Nephron progenitor cell (in vitro differentiated cells): ENCODE measurements at regions not wholly inside any gene's neighbourhood (a gene's known extent, or its start where the extent isn't known, plus 50 kb on each side); places are given as distances from the start of the nearest gene placed in this dataset.

Experiments
- DNase-seq: peaks from one replicate; pipeline ENCODE4 v3.0.0; 2021
- H3K27ac Mint-ChIP-seq: 2 replicates; pipeline ENCODE4 v1.8.0; 2021; ENCODE audit warnings: mild to moderate bottlenecking, moderate library complexity, mixed read lengths
- H3K27me3 Mint-ChIP-seq: 2 replicates; pipeline ENCODE4 v1.8.0; 2021; ENCODE audit warnings: mild to moderate bottlenecking, low read depth, mixed read lengths; ENCODE audit not compliant: poor library complexity
- H3K36me3 Mint-ChIP-seq: 2 replicates; pipeline ENCODE4 v1.8.0; 2021; ENCODE audit warnings: low read depth, mixed read lengths
- H3K4me1 Mint-ChIP-seq: 2 replicates; pipeline ENCODE4 v1.8.0; 2021; ENCODE audit warnings: mixed read lengths
- H3K4me3 Mint-ChIP-seq: 2 replicates; pipeline ENCODE4 v1.8.0; 2021; ENCODE audit warnings: mild to moderate bottlenecking, moderate library complexity, mixed read lengths
- H3K9me3 Mint-ChIP-seq: 2 replicates; pipeline ENCODE4 v1.8.0; 2021; ENCODE audit warnings: mild to moderate bottlenecking, moderate library complexity, mixed read lengths
- TF ChIP-seq, protein P1 (sequence below): fragments of 200-600 bp; sonication (generic); IDR thresholded peaks from 2 replicates; pipeline ENCODE4 v1.5.0; 2021; ENCODE audit warnings: antibody characterized with exemption

GRCh38 chr5:82601077-82601476, 322.9 kb upstream of the RPS23 start:
- no peak overlapping the region for H3K4me3 Mint-ChIP-seq
- peaks cover under 1% of the 10 kb centered on the region for H3K9me3 Mint-ChIP-seq
- no peaks in the 10 kb centered on the region for H3K36me3 Mint-ChIP-seq
- DNase-seq = no peak
- H3K27ac Mint-ChIP-seq = no peak overlapping the region
- TF ChIP-seq, protein P1, sequence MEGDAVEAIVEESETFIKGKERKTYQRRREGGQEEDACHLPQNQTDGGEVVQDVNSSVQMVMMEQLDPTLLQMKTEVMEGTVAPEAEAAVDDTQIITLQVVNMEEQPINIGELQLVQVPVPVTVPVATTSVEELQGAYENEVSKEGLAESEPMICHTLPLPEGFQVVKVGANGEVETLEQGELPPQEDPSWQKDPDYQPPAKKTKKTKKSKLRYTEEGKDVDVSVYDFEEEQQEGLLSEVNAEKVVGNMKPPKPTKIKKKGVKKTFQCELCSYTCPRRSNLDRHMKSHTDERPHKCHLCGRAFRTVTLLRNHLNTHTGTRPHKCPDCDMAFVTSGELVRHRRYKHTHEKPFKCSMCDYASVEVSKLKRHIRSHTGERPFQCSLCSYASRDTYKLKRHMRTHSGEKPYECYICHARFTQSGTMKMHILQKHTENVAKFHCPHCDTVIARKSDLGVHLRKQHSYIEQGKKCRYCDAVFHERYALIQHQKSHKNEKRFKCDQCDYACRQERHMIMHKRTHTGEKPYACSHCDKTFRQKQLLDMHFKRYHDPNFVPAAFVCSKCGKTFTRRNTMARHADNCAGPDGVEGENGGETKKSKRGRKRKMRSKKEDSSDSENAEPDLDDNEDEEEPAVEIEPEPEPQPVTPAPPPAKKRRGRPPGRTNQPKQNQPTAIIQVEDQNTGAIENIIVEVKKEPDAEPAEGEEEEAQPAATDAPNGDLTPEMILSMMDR = no peak
- H3K4me1 Mint-ChIP-seq = no peaks in the 10 kb centered on the region
- peaks cover 4% of the 10 kb centered on the region for H3K27me3 Mint-ChIP-seq

DNA sequence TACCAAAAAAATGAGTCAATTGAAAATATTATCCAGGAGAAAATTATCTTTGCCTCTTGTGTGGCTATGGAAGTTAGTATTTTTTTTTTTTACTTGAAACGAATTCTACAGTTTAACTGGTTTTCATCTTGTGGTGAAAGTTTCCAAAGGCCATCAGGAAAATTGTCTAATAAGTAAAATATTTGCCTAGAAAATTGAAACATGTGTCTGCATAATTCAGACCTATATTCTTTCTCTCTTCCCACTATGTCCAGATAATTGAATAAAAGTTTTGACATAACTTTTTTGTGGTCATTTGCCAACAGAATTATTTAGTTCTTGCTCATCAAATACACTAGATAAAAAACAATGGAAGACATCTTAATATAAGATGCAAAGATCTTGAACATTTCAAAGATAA, 321.5 kb upstream of the RPS23 start:
- Mint-ChIP-seq H3K27ac (no peak overlapping the region), H3K9me3 (no peaks in the 10 kb centered on the region), H3K27me3 (peaks cover 4% of the 10 kb centered on the region), H3K4me3 (no peak overlapping the region), H3K4me1 (no peaks in the 10 kb centered on the region), H3K36me3 (no peaks in the 10 kb centered on the region)
- TF ChIP-seq, protein P1 = no peak
- DNase-seq = no peak

- no peaks in the 10 kb centered on the region for H3K4me1 Mint-ChIP-seq
- H3K36me3 Mint-ChIP-seq = no peaks in the 10 kb centered on the region
- no peaks in the 10 kb centered on the region for H3K9me3 Mint-ChIP-seq
- no peak overlapping the region for H3K4me3 Mint-ChIP-seq
- DNase-seq = no peak
- H3K27me3 Mint-ChIP-seq = peaks cover under 1% of the 10 kb centered on the region
- no peak overlapping the region for H3K27ac Mint-ChIP-seq
- TF ChIP-seq, protein P1 = no peak
These were observed 320.9 kb upstream of the RPS23 start for GRCh38 chr5:82599030-82599429.

DNA sequence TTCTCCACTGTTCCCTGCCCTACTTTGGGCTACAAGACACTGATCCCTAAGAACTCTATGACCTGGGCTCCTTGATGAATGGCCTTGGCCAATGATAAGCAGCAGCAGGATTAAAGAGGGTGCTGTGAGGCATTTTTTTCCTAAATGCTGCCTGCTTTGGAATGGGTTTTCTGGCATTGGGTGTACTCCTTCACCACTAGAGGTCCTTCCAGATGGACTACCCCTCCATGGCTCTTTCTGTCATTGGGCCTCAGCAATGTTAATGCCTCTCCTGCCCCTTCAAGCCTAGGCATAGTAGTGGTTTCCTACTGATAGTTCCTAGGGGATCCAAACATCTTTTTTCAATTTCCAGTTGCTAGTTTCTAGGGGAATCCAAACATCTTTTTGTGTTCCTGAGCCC, 319.3 kb upstream of the RPS23 start:
- TF ChIP-seq, protein P1 = no peak
- Mint-ChIP-seq H3K9me3 (no peaks in the 10 kb centered on the region), H3K4me1 (no peaks in the 10 kb centered on the region), H3K4me3 (no peak overlapping the region), H3K27ac (no peak overlapping the region), H3K36me3 (no peaks in the 10 kb centered on the region), H3K27me3 (peaks cover under 1% of the 10 kb centered on the region)
- DNase-seq = no peak

DNA sequence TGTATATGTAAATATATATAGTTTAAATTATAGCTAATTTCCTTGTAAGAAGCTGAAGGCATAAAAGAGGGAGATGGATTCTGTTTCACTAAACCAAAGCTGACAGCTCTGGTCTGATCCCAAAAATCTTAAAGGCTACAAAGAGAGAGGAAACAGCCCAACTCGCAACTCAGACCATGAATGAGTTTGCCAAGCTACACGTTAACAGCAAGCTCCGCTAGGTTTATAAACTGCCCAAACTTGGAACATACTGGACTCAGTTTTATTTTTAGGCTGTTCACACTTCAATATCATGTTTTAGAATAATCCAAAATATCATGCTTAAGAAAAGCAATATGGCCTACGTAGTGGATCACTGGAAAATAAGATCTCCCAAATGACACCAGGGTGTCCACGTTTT, 318.3 kb upstream of the RPS23 start:
- TF ChIP-seq, protein P1 = no peak
- no peak overlapping the region for H3K4me3 Mint-ChIP-seq
- H3K27me3 Mint-ChIP-seq = peaks cover 4% of the 10 kb centered on the region
- H3K4me1 Mint-ChIP-seq = no peaks in the 10 kb centered on the region
- H3K27ac Mint-ChIP-seq = no peak overlapping the region
- peaks cover 5% of the 10 kb centered on the region for H3K9me3 Mint-ChIP-seq
- H3K36me3 Mint-ChIP-seq = peaks cover 4% of the 10 kb centered on the region
- no peak for DNase-seq

- Mint-ChIP-seq H3K4me1 (no peaks in the 10 kb centered on the region), H3K27me3 (peaks cover 4% of the 10 kb centered on the region), H3K9me3 (peaks cover 18% of the 10 kb centered on the region), H3K36me3 (peaks cover 17% of the 10 kb centered on the region), H3K4me3 (no peak overlapping the region), H3K27ac (no peak overlapping the region)
- TF ChIP-seq, protein P1 = no peak
- DNase-seq = no peak
These were observed 317.0 kb upstream of the RPS23 start for GRCh38 chr5:82595113-82595512.
